ENCODE measurements at regions not wholly inside any gene's neighbourhood (a gene's known extent, or its start where the extent isn't known, plus 50 kb on each side); places are given as distances from the start of the nearest gene placed in this dataset.
"Not testable (repeated sequence)": the region's sequence is repeated elsewhere in the genome, so short reads cannot be mapped to it uniquely, and the experiment has no call there.

- Histone ChIP-seq H3K4me3 (no peak overlapping the region), H3K9me3 (no peaks in the 10 kb centered on the region), H3K4me1 (no peaks in the 10 kb centered on the region), H3K27me3 (no peaks in the 10 kb centered on the region), H3K36me3 (no peaks in the 10 kb centered on the region), H3K27ac (no peak overlapping the region)
- TF ChIP-seq POLR2AphosphoS5 (IDR thresholded peaks at IDR 0.05), result no peak
- TF ChIP-seq CTCF (IDR thresholded peaks at IDR 0.05), result no peak
- no peak for TF ChIP-seq EP300 (IDR thresholded peaks at IDR 0.05)
- no peak for TF ChIP-seq POLR2A (IDR thresholded peaks at IDR 0.05)
- WGBS, 2 donors (ENCODE audit: low coverage in 1 of 2), result 64 to 90% methylated on average over 2 to 3 of the region's 4 CpGs
- no peak for ATAC-seq
Observed at GRCh38 chr11:87536565-87536964, 498.8 kb downstream of the TMEM135 start.

- no peaks in the 10 kb centered on the region for H3K4me1 ChIP-seq
- ATAC-seq, result no peak
- no peak overlapping the region for H3K27ac ChIP-seq
- TF ChIP-seq CTCF (IDR thresholded peaks at IDR 0.05) (no peak), POLR2AphosphoS5 (IDR thresholded peaks at IDR 0.05) (no peak), POLR2A (IDR thresholded peaks at IDR 0.05) (no peak), EP300 (IDR thresholded peaks at IDR 0.05) (no peak)
- 80 to 83% methylated on average over 2 of the region's 2 CpGs for WGBS, 2 donors (ENCODE audit: low coverage in 1 of 2)
- no peaks in the 10 kb centered on the region for H3K36me3 ChIP-seq
- H3K27me3 ChIP-seq, result no peaks in the 10 kb centered on the region
- H3K4me3 ChIP-seq, result no peak overlapping the region
- no peaks in the 10 kb centered on the region for H3K9me3 ChIP-seq
Observed at GRCh38 chr11:87536016-87536415, 498.3 kb downstream of the TMEM135 start.

GRCh38 chr11:87535513-87535912 lies 497.8 kb downstream of the TMEM135 start:
- Histone ChIP-seq H3K27me3 (no peaks in the 10 kb centered on the region), H3K36me3 (no peaks in the 10 kb centered on the region), H3K9me3 (no peaks in the 10 kb centered on the region), H3K4me3 (no peak overlapping the region), H3K27ac (no peak overlapping the region), H3K4me1 (no peaks in the 10 kb centered on the region)
- TF ChIP-seq CTCF (IDR thresholded peaks at IDR 0.05), result no peak
- no peak for TF ChIP-seq EP300 (IDR thresholded peaks at IDR 0.05)
- TF ChIP-seq POLR2A (IDR thresholded peaks at IDR 0.05), result no peak
- TF ChIP-seq POLR2AphosphoS5 (IDR thresholded peaks at IDR 0.05), result no peak
- ATAC-seq, result no peak
- WGBS, 2 donors (ENCODE audit: low coverage in 1 of 2), result 76% methylated on average over 4 of the region's 4 CpGs

GRCh38 chr11:87531835-87532234 lies 494.1 kb downstream of the TMEM135 start:
- not testable (repeated sequence) for H3K9me3 ChIP-seq, ATAC-seq, H3K4me3 ChIP-seq, H3K27ac ChIP-seq, H3K27me3 ChIP-seq, H3K36me3 ChIP-seq, H3K4me1 ChIP-seq

- Histone ChIP-seq H3K9me3 (peaks cover 0 to 3% (median 0%) of the 10 kb centered on the region in 3 donors), H3K36me3 (no peaks in the 10 kb centered on the region), H3K27me3 (no peaks in the 10 kb centered on the region), H3K4me1 (no peaks in the 10 kb centered on the region), H3K27ac (no peak overlapping the region), H3K4me3 (no peak overlapping the region)
- 86 to 100% methylated on average over 1 of the region's 1 CpG for WGBS, 2 donors (ENCODE audit: low coverage in 1 of 2)
- TF ChIP-seq EP300 (IDR thresholded peaks at IDR 0.05) (no peak), POLR2A (IDR thresholded peaks at IDR 0.05) (no peak), POLR2AphosphoS5 (IDR thresholded peaks at IDR 0.05) (no peak), CTCF (IDR thresholded peaks at IDR 0.05) (no peak)
- ATAC-seq, result no peak
Observed at GRCh38 chr11:87529486-87529885, 491.8 kb downstream of the TMEM135 start.

- Histone ChIP-seq H3K4me1 (no peaks in the 10 kb centered on the region), H3K27ac (no peak overlapping the region), H3K9me3 (peaks cover 0 to 7% (median 0%) of the 10 kb centered on the region in 3 donors), H3K4me3 (no peak overlapping the region), H3K27me3 (no peaks in the 10 kb centered on the region), H3K36me3 (no peaks in the 10 kb centered on the region)
- no peak for TF ChIP-seq POLR2A (IDR thresholded peaks at IDR 0.05)
- TF ChIP-seq EP300 (IDR thresholded peaks at IDR 0.05), result no peak
- TF ChIP-seq CTCF (IDR thresholded peaks at IDR 0.05), result no peak
- TF ChIP-seq POLR2AphosphoS5 (IDR thresholded peaks at IDR 0.05), result no peak
- ATAC-seq, result no peak
- 100% methylated on average over 1 of the region's 3 CpGs; no CpG with 5 or more reads in 1 of the 2 donors for WGBS, 2 donors (ENCODE audit: low coverage in 1 of 2)
Observed at GRCh38 chr11:87528752-87529151, 491.0 kb downstream of the TMEM135 start.

Measured in gastroesophageal sphincter (tissue), 4 donors.